Liver (tissue), 8 donors: ENCODE measurements at regions not wholly inside any gene's neighbourhood (a gene's known extent, or its start where the extent isn't known, plus 50 kb on each side); places are given as distances from the start of the nearest gene placed in this dataset.

Experiments used
- DNase-seq: peaks from one replicate; pipeline ENCODE4 v3.0.0-alpha.2; 2017; ENCODE audit warnings: low spot score
- H3K27ac ChIP-seq, 2 donors: one replicate each; pipeline ENCODE4 v1.7.0; 2013; ENCODE audit warnings: inconsistent platforms in 2 of 2, low read length in 2 of 2, control low read depth in 1 of 2, low read depth in 1 of 2, mild to moderate bottlenecking in 1 of 2
- H3K27me3 ChIP-seq, 4 donors: one replicate each; pipeline versions ENCODE4 v1.6.1 to v1.7.0; 2013; ENCODE audit warnings: low read length in 3 of 4, inconsistent platforms in 1 of 4, mild to moderate bottlenecking in 1 of 4, moderate library complexity in 1 of 4; ENCODE audit not compliant: control insufficient read depth in 4 of 4, insufficient read depth in 4 of 4
- H3K36me3 ChIP-seq, 4 donors: one replicate each; pipeline versions ENCODE4 v1.6.1 to v1.7.0; 2013; ENCODE audit warnings: low read length in 3 of 4, mild to moderate bottlenecking in 3 of 4, low read depth in 1 of 4, moderate library complexity in 1 of 4; ENCODE audit not compliant: control insufficient read depth in 4 of 4, insufficient read depth in 3 of 4
- H3K4me1 ChIP-seq, 4 donors: one replicate each; pipeline versions ENCODE4 v1.6.1 to v1.7.0; 2013; ENCODE audit warnings: low read length in 3 of 4, mild to moderate bottlenecking in 3 of 4, moderate library complexity in 1 of 4; ENCODE audit not compliant: control insufficient read depth in 4 of 4, insufficient read depth in 4 of 4
- H3K4me3 ChIP-seq, 3 donors: one replicate each; pipeline versions ENCODE4 v1.6.1 to v1.7.0; 2013; ENCODE audit warnings: low read length in 3 of 3, control low read depth in 1 of 3, low read depth in 1 of 3, mild to moderate bottlenecking in 1 of 3
- H3K9ac ChIP-seq, 2 donors: one replicate each; pipeline ENCODE4 v1.7.0; 2013; ENCODE audit warnings: low read length in 2 of 2, mild to moderate bottlenecking in 2 of 2, moderate library complexity in 2 of 2, control low read depth in 1 of 2, low read depth in 1 of 2
- H3K9me3 ChIP-seq, 4 donors: one replicate each; pipeline versions ENCODE4 v1.6.1 to v1.7.0; 2013; ENCODE audit warnings: low read length in 3 of 4; ENCODE audit not compliant: control insufficient read depth in 4 of 4
- EGR1 ChIP-seq, 2 donors: IDR thresholded peaks; 2 replicates each; pipeline ENCODE4 v1.6.1; 2016 to 2018; ENCODE audit warnings: antibody characterized with exemption in 2 of 2, low read depth in 2 of 2
- FOXA1 ChIP-seq: IDR thresholded peaks from 2 replicates; pipeline ENCODE4 v1.6.1; 2016; ENCODE audit warnings: antibody characterized with exemption
- FOXA2 ChIP-seq: IDR thresholded peaks from 2 replicates; pipeline ENCODE4 v1.6.1; 2016; ENCODE audit warnings: antibody characterized with exemption
- GABPA ChIP-seq, 2 donors: IDR thresholded peaks in 1 of 2; conservative IDR thresholded peaks in 1 of 2; 2 replicates each; pipeline ENCODE4 v1.6.1; 2016; ENCODE audit warnings: antibody characterized with exemption in 2 of 2, mild to moderate bottlenecking in 1 of 2, moderate library complexity in 1 of 2
- HNF4A ChIP-seq, 2 donors: conservative IDR thresholded peaks; 2 replicates each; pipeline ENCODE4 v1.6.1; 2016; ENCODE audit warnings: antibody characterized with exemption in 2 of 2, mild to moderate bottlenecking in 2 of 2
- HNF4G ChIP-seq: IDR thresholded peaks from 2 replicates; pipeline ENCODE4 v1.6.1; 2016; ENCODE audit warnings: antibody characterized with exemption
- JUND ChIP-seq, 2 donors: IDR thresholded peaks; 2 replicates each; pipeline ENCODE4 v1.6.1; 2016; ENCODE audit warnings: antibody characterized with exemption in 2 of 2
- NR2F2 ChIP-seq: IDR thresholded peaks from 2 replicates; pipeline ENCODE4 v1.6.1; 2016; ENCODE audit warnings: antibody characterized with exemption
- RAD21 ChIP-seq, 2 donors: IDR thresholded peaks; 2 replicates each; pipeline ENCODE4 v1.6.1; 2016; ENCODE audit warnings: antibody characterized with exemption in 2 of 2, mild to moderate bottlenecking in 2 of 2
- RXRA ChIP-seq, 2 donors: IDR thresholded peaks; 2 replicates each; pipeline ENCODE4 v1.6.1; 2017 to 2018; ENCODE audit warnings: antibody characterized with exemption in 2 of 2, mild to moderate bottlenecking in 1 of 2
- SP1 ChIP-seq: IDR thresholded peaks from 2 replicates; pipeline ENCODE4 v1.6.1; 2018; ENCODE audit warnings: antibody characterized with exemption, mild to moderate bottlenecking
- TAF1 ChIP-seq: conservative IDR thresholded peaks from 2 replicates; pipeline ENCODE4 v1.6.1; 2016; ENCODE audit warnings: antibody characterized with exemption, mild to moderate bottlenecking
- YY1 ChIP-seq: IDR thresholded peaks from 2 replicates; pipeline ENCODE4 v1.6.1; 2016; ENCODE audit warnings: antibody characterized with exemption, mild to moderate bottlenecking
- WGBS: extraction: QIAGEN DNeasy Blood & Tissue Kit; methylation state at CpG from one replicate; pipeline ENCODE4 v1.1.7; 2013; 5-methylcytosine and 5-hydroxymethylcytosine counted together
- TF ChIP-seq, protein P1 (sequence below): IDR thresholded peaks from 2 replicates; pipeline ENCODE4 v1.6.1; 2016; ENCODE audit warnings: antibody characterized with exemption
- TF ChIP-seq, protein P2 (sequence below): IDR thresholded peaks from 2 replicates; pipeline ENCODE4 v1.6.1; 2016; ENCODE audit warnings: antibody characterized with exemption
- TF ChIP-seq, protein P3 (sequence below): fragments of 150-350 bp; IDR thresholded peaks from 2 replicates; pipeline ENCODE4 v1.5.1; 2017; ENCODE audit warnings: improper control_type of control experiment, low read depth, low read length; ENCODE audit not compliant: missing input control
- TF ChIP-seq, protein P4 (sequence below): IDR thresholded peaks from 2 replicates; pipeline ENCODE4 v1.6.1; 2016; ENCODE audit warnings: antibody characterized with exemption
- TF ChIP-seq, protein P5 (sequence below): IDR thresholded peaks from 2 replicates; pipeline ENCODE4 v1.6.1; 2016; ENCODE audit warnings: antibody characterized with exemption, mild to moderate bottlenecking
- donor health status: healthy.
- donor health status: healthy.
- donor health status: healthy.
- donor health status: healthy.
- donor health status: healthy.

DNA sequence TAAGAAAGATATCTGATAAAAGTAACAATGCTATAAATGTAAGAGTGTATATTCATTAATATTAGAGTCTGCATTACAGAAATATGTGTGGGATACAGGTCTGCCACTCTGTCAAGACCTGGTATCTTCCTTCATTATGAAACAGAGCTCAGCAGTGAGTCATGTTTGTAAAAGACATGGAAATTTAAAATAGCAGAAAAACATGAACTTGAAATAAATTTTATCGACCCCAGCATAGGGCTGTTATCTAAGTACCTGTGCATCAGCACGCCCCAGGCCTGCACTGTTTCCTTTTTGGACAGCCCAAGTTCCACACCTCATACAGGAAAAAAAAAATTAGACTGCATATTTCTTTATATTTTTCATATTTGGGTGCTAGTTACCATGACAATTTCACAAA is 58.0 kb upstream of the ZPBP start:
- Histone ChIP-seq H3K27me3 (no peaks in the 10 kb centered on the region), H3K27ac (no peak overlapping the region), H3K9ac (no peak overlapping the region), H3K9me3 (no peaks in the 10 kb centered on the region), H3K4me1 (no peaks in the 10 kb centered on the region), H3K36me3 (no peaks in the 10 kb centered on the region), H3K4me3 (no peak overlapping the region)
- no peak for DNase-seq
- TF ChIP-seq GABPA (IDR thresholded peaks at IDR 0.05 in 1 of 2, conservative IDR thresholded peaks at IDR 0.05 in 1 of 2) (no peak), FOXA2 (no peak), YY1 (no peak), RXRA (IDR thresholded peaks at IDR 0.05) (no peak), HNF4A (conservative IDR thresholded peaks at IDR 0.05) (no peak), TAF1 (no peak), EGR1 (IDR thresholded peaks at IDR 0.05; ENCODE audit: low read depth in 2 of 2) (no peak), RAD21 (IDR thresholded peaks at IDR 0.05) (no peak), NR2F2 (no peak), FOXA1 (no peak), SP1 (no peak), HNF4G (no peak), JUND (IDR thresholded peaks at IDR 0.05) (no peak)
- TF ChIP-seq, protein P1, sequence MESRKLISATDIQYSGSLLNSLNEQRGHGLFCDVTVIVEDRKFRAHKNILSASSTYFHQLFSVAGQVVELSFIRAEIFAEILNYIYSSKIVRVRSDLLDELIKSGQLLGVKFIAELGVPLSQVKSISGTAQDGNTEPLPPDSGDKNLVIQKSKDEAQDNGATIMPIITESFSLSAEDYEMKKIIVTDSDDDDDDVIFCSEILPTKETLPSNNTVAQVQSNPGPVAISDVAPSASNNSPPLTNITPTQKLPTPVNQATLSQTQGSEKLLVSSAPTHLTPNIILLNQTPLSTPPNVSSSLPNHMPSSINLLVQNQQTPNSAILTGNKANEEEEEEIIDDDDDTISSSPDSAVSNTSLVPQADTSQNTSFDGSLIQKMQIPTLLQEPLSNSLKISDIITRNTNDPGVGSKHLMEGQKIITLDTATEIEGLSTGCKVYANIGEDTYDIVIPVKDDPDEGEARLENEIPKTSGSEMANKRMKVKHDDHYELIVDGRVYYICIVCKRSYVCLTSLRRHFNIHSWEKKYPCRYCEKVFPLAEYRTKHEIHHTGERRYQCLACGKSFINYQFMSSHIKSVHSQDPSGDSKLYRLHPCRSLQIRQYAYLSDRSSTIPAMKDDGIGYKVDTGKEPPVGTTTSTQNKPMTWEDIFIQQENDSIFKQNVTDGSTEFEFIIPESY: no peak
- TF ChIP-seq, protein P2, sequence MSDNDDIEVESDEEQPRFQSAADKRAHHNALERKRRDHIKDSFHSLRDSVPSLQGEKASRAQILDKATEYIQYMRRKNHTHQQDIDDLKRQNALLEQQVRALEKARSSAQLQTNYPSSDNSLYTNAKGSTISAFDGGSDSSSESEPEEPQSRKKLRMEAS: no peak
- TF ChIP-seq, protein P3, sequence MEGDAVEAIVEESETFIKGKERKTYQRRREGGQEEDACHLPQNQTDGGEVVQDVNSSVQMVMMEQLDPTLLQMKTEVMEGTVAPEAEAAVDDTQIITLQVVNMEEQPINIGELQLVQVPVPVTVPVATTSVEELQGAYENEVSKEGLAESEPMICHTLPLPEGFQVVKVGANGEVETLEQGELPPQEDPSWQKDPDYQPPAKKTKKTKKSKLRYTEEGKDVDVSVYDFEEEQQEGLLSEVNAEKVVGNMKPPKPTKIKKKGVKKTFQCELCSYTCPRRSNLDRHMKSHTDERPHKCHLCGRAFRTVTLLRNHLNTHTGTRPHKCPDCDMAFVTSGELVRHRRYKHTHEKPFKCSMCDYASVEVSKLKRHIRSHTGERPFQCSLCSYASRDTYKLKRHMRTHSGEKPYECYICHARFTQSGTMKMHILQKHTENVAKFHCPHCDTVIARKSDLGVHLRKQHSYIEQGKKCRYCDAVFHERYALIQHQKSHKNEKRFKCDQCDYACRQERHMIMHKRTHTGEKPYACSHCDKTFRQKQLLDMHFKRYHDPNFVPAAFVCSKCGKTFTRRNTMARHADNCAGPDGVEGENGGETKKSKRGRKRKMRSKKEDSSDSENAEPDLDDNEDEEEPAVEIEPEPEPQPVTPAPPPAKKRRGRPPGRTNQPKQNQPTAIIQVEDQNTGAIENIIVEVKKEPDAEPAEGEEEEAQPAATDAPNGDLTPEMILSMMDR: no peak
- TF ChIP-seq, protein P4, sequence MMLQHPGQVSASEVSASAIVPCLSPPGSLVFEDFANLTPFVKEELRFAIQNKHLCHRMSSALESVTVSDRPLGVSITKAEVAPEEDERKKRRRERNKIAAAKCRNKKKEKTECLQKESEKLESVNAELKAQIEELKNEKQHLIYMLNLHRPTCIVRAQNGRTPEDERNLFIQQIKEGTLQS: no peak
- TF ChIP-seq, protein P5, sequence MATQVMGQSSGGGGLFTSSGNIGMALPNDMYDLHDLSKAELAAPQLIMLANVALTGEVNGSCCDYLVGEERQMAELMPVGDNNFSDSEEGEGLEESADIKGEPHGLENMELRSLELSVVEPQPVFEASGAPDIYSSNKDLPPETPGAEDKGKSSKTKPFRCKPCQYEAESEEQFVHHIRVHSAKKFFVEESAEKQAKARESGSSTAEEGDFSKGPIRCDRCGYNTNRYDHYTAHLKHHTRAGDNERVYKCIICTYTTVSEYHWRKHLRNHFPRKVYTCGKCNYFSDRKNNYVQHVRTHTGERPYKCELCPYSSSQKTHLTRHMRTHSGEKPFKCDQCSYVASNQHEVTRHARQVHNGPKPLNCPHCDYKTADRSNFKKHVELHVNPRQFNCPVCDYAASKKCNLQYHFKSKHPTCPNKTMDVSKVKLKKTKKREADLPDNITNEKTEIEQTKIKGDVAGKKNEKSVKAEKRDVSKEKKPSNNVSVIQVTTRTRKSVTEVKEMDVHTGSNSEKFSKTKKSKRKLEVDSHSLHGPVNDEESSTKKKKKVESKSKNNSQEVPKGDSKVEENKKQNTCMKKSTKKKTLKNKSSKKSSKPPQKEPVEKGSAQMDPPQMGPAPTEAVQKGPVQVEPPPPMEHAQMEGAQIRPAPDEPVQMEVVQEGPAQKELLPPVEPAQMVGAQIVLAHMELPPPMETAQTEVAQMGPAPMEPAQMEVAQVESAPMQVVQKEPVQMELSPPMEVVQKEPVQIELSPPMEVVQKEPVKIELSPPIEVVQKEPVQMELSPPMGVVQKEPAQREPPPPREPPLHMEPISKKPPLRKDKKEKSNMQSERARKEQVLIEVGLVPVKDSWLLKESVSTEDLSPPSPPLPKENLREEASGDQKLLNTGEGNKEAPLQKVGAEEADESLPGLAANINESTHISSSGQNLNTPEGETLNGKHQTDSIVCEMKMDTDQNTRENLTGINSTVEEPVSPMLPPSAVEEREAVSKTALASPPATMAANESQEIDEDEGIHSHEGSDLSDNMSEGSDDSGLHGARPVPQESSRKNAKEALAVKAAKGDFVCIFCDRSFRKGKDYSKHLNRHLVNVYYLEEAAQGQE: no peak
- WGBS: 60% methylated on average over 2 of the region's 2 CpGs

DNA sequence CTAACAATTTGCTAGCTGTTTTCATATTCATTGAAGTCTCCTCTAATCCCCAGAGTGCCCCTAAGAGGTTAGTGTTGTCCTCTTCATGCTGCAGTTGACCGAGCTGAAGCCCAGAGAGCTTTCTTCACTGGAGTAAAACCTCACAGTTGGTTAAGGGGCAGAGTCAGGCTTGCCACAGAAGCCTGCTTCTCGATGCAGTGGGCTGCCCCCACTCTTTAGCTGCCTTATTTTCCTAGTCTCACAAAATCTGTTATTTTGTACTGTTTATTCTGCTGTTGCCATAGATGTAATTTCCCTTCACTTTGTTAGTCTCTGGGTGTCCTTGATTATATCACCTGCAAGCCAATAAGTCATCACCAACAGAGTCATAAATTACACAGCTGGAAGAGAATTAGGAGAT is 56.3 kb upstream of the ZPBP start:
- Histone ChIP-seq H3K27me3 (no peaks in the 10 kb centered on the region), H3K9ac (no peak overlapping the region), H3K27ac (no peak overlapping the region), H3K36me3 (no peaks in the 10 kb centered on the region), H3K9me3 (no peaks in the 10 kb centered on the region), H3K4me3 (no peak overlapping the region), H3K4me1 (no peaks in the 10 kb centered on the region)
- no peak for DNase-seq
- WGBS: 66% methylated on average over 2 of the region's 2 CpGs
- TF ChIP-seq, protein P3: no peak
- no peak for TF ChIP-seq TAF1
- no peak for TF ChIP-seq RXRA (IDR thresholded peaks at IDR 0.05)
- TF ChIP-seq, protein P1: no peak
- TF ChIP-seq NR2F2: no peak
- TF ChIP-seq, protein P4: no peak
- TF ChIP-seq SP1: no peak
- no peak for TF ChIP-seq YY1
- no peak for TF ChIP-seq EGR1 (IDR thresholded peaks at IDR 0.05; ENCODE audit: low read depth in 2 of 2)
